ENCODE measurements at regions not wholly inside any gene's neighbourhood (a gene's known extent, or its start where the extent isn't known, plus 50 kb on each side); places are given as distances from the start of the nearest gene placed in this dataset.

GRCh38 chr5:74094782-74095108 is 468.7 kb downstream of the ARHGEF28 start:
- no TSS peak for BruUV-seq (replicated peaks)
- FAIRE-seq (no peak), DNase-seq (ENCODE audit: low read depth, low spot score) (no peak), ATAC-seq (no peak)
- Histone ChIP-seq H2AFZ (ENCODE audit: control insufficient read depth, low read depth, low read length) (no peak overlapping the region), H4K20me1 (ENCODE audit: control insufficient read depth, insufficient read depth) (no peaks in the 10 kb centered on the region), H3K36me3 (ENCODE audit: control insufficient read depth in 2 of 2, insufficient read depth in 2 of 2, low read length in 1 of 2) (no peaks in the 10 kb centered on the region), H3K27me3 (replicated peaks in 1 of 2; ENCODE audit: control insufficient read depth in 2 of 2, insufficient read depth in 2 of 2, low read length in 1 of 2) (no peaks in the 10 kb centered on the region), H3K4me1 (ENCODE audit: control insufficient read depth, insufficient read depth, low read length) (no peaks in the 10 kb centered on the region), H3K79me2 (ENCODE audit: control insufficient read depth, insufficient read depth, low read length) (no peaks in the 10 kb centered on the region), H3K27ac (ENCODE audit: control insufficient read depth, insufficient read depth) (no peak overlapping the region), H3K4me3 (no peak overlapping the region), H3K9me3 (replicated peaks; ENCODE audit: control insufficient read depth, insufficient read depth, low read length) (no peaks in the 10 kb centered on the region; the same call in 2 of the 3 replicates), H3K9ac (ENCODE audit: control insufficient read depth, insufficient read depth, low read length) (no peak overlapping the region), H3K4me2 (ENCODE audit: control insufficient read depth, insufficient read depth) (no peak overlapping the region)
- intact Hi-C loops (cut with micrococcal nuclease; ENCODE audit: unreplicated experiment) (no loop called here), in situ Hi-C loops (cut with MboI) (no loop called here)
- ChIA-PET CTCF (no interaction called here), RAD21 (ENCODE audit: unreplicated experiment) (no interaction called here), POLR2A (no interaction called here), SMC1A (ENCODE audit: uncharacterized antibody, unreplicated experiment) (no interaction called here)
- WGBS (ENCODE audit: insufficient coverage, insufficient replicate concordance, low lambda C conversion rate, missing lambda C conversion rate): 16% methylated on average over 4 of the region's 4 CpGs
- TF ChIP-seq ATF3 (IDR thresholded peaks at IDR 0.05; ENCODE audit: borderline replicate concordance, extremely low read depth, low read depth, low read length): no peak
- no peak for TF ChIP-seq ZNF274 (IDR thresholded peaks at IDR 0.05; ENCODE audit: insufficient read depth, insufficient read length)
- TF ChIP-seq NR2C2 (IDR thresholded peaks at IDR 0.05; ENCODE audit: borderline replicate concordance, control insufficient read depth, insufficient read length, low read depth): no peak
- no peak for TF ChIP-seq ZBTB33 (IDR thresholded peaks at IDR 0.05)
- TF ChIP-seq MTA3 (IDR thresholded peaks at IDR 0.05; ENCODE audit: borderline replicate concordance, low read length): no peak
- TF ChIP-seq BCL3 (IDR thresholded peaks at IDR 0.05; ENCODE audit: borderline replicate concordance, insufficient read depth, low read depth, low read length, poor library complexity, severe bottlenecking): no peak
- TF ChIP-seq WRNIP1 (IDR thresholded peaks at IDR 0.05; ENCODE audit: borderline replicate concordance, low read depth, low read length): no peak
- TF ChIP-seq PAX8 (IDR thresholded peaks at IDR 0.05): no peak
- TF ChIP-seq MYB (IDR thresholded peaks at IDR 0.05; ENCODE audit: borderline replicate concordance, low read depth, low read length): no peak
- no peak for TF ChIP-seq POLR2AphosphoS5 (IDR thresholded peaks at IDR 0.05; ENCODE audit: low read length)
- no peak for TF ChIP-seq HSF1 (IDR thresholded peaks at IDR 0.05; ENCODE audit: low read depth, low read length)
- TF ChIP-seq, protein P1, sequence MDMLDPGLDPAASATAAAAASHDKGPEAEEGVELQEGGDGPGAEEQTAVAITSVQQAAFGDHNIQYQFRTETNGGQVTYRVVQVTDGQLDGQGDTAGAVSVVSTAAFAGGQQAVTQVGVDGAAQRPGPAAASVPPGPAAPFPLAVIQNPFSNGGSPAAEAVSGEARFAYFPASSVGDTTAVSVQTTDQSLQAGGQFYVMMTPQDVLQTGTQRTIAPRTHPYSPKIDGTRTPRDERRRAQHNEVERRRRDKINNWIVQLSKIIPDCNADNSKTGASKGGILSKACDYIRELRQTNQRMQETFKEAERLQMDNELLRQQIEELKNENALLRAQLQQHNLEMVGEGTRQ (IDR thresholded peaks at IDR 0.05; ENCODE audit: borderline replicate concordance, low read depth, low read length): no peak
- no peak for TF ChIP-seq KDM1A (IDR thresholded peaks at IDR 0.05; ENCODE audit: borderline replicate concordance)
- no peak for TF ChIP-seq SREBF1 (IDR thresholded peaks at IDR 0.05; ENCODE audit: low read length)
- no peak for TF ChIP-seq ZBTB40 (IDR thresholded peaks at IDR 0.05; ENCODE audit: borderline replicate concordance)
